22Rv1 (cell line): ENCODE measurements at regions not wholly inside any gene's neighbourhood (a gene's known extent, or its start where the extent isn't known, plus 50 kb on each side); places are given as distances from the start of the nearest gene placed in this dataset.
"Not testable (repeated sequence)": the region's sequence is repeated elsewhere in the genome, so short reads cannot be mapped to it uniquely, and the experiment has no call there.

Experiments
- H3K27ac ChIP-seq: fragments of 450-650 bp; 2 replicates; pipeline ENCODE4 v1.5.1; 2017
- CTCF ChIP-seq: fragments of 450-650 bp; IDR thresholded peaks from 2 replicates; pipeline ENCODE4 v1.5.1; 2017; ENCODE audit warnings: mild to moderate bottlenecking
- ZFX ChIP-seq: fragments of 450-650 bp; IDR thresholded peaks from 2 replicates; pipeline ENCODE4 v1.6.1; 2017; ENCODE audit warnings: antibody characterized with exemption, borderline replicate concordance

DNA sequence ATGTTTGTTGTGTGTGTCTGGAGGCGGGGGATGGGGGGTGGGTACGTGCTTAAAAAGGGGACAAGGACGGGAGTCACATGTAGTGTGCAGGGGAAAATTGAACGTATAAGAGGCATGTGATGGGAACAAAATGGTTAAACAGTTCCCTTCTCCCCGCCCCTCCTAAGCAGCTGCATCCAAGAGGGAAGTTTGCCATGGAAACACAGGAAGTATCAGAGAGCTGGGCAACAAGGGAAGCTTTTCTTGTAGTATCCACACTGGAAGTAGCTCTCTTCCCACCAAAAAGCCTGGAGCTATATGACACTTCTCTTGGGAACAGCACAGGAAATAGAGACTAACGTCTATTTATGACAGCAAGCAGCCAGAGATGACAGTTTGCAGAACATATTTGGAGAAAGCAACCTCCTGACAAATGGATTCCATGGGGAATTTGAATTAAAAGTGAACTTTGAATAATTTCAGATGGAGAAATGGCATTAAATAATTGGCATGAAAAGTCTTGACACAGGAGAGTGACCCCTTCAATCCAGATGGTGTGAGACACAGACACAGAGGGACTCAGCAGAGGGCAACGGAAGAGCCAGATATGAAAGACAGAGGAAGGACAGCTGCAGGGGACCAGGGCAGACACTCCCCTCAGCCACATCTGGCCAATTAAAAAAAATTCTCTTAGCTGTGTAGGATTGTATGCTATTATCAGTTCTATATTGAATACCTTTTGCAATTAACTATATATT, 294.2 kb upstream of the TBL1XR1 start:
- no peak overlapping the region for H3K27ac ChIP-seq
- no peak for TF ChIP-seq ZFX
- no peak for TF ChIP-seq CTCF

- no peak overlapping the region for H3K27ac ChIP-seq
- TF ChIP-seq CTCF = no peak
- no peak for TF ChIP-seq ZFX
Measured at GRCh38 chr3:177493091-177493490, 295.8 kb upstream of the TBL1XR1 start.

- TF ChIP-seq ZFX = no peak
- TF ChIP-seq CTCF = no peak
Measured at GRCh38 chr3:177494216-177494615, 296.9 kb upstream of the TBL1XR1 start.

GRCh38 chr3:177495566-177495965, 298.3 kb upstream of the TBL1XR1 start:
- H3K27ac ChIP-seq = no peak overlapping the region
- TF ChIP-seq ZFX (no peak), CTCF (no peak)

More at GRCh38 chr3:177494216-177494615, 296.9 kb upstream of the TBL1XR1 start:
- no peak overlapping the region for H3K27ac ChIP-seq

- TF ChIP-seq ZFX (no peak), CTCF (no peak)
- H3K27ac ChIP-seq = no peak overlapping the region
Measured at GRCh38 chr3:177498037-177498857, 301.0 kb upstream of the TBL1XR1 start.

DNA sequence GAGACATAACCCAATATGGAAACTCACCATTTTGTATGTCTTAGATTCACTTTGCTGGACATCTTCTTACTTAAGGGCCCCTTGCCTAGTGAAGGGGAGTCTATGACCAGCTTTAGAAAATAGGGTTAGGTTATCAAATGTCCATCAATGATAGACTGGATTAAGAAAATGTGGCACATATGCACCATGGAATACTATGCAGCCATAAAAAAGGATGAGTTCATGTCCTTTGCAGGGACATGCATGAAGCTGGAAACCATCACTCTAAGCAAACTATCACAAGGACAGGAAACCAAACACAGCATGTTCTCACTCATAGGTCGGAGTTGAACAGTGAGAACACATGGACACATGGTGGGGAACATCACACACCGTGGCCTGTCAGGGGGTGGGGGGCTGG, 301.8 kb upstream of the TBL1XR1 start:
- not testable (repeated sequence) for H3K27ac ChIP-seq

- no peak overlapping the region for H3K27ac ChIP-seq
- no peak for TF ChIP-seq ZFX
- TF ChIP-seq CTCF = no peak
Measured at GRCh38 chr3:177499779-177500423, 302.6 kb upstream of the TBL1XR1 start.
